DOHH2 (cell line): ENCODE measurements at regions not wholly inside any gene's neighbourhood (a gene's known extent, or its start where the extent isn't known, plus 50 kb on each side); places are given as distances from the start of the nearest gene placed in this dataset.

Experiments used
- EZH2phosphoT487 ChIP-seq: fragments of 200-600 bp; sonication (generic); IDR thresholded peaks from 2 replicates; pipeline ENCODE4 v1.6.1; 2017; ENCODE audit warnings: borderline replicate concordance, mild to moderate bottlenecking, antibody characterized with exemption, low read length, moderate library complexity, mixed read lengths
- TF ChIP-seq, protein P1 (sequence below): fragments of 200-600 bp; sonication (generic); IDR thresholded peaks from one replicate; pipeline ENCODE4 v1.5.1; 2014; ENCODE audit warnings: antibody characterized with exemption, mild to moderate bottlenecking, low read depth, low read length; ENCODE audit not compliant: poor library complexity, severe bottlenecking

DNA sequence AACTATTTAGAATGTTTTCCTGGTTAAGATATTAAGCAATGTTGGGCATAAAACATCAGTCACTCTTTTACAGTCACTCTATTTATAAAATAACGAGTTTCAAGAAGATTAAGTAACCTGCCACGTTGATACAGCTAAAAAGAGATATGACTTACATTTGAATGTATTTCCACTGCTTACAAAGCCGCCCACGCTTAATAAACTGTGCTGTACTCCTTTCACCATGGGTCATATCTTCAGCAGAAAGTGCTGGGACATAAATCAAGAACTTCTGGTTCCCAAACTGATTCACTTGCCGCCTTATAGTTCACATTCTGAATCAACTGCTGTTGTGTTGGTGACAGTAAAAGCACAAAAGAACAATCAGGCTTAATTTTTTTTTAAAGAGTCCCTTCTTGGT lies 666.7 kb downstream of the NCAM2 start:
- TF ChIP-seq, protein P1, sequence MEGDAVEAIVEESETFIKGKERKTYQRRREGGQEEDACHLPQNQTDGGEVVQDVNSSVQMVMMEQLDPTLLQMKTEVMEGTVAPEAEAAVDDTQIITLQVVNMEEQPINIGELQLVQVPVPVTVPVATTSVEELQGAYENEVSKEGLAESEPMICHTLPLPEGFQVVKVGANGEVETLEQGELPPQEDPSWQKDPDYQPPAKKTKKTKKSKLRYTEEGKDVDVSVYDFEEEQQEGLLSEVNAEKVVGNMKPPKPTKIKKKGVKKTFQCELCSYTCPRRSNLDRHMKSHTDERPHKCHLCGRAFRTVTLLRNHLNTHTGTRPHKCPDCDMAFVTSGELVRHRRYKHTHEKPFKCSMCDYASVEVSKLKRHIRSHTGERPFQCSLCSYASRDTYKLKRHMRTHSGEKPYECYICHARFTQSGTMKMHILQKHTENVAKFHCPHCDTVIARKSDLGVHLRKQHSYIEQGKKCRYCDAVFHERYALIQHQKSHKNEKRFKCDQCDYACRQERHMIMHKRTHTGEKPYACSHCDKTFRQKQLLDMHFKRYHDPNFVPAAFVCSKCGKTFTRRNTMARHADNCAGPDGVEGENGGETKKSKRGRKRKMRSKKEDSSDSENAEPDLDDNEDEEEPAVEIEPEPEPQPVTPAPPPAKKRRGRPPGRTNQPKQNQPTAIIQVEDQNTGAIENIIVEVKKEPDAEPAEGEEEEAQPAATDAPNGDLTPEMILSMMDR, result no peak
- no peak for TF ChIP-seq EZH2phosphoT487
